ENCODE measurements at regions not wholly inside any gene's neighbourhood (a gene's known extent, or its start where the extent isn't known, plus 50 kb on each side); places are given as distances from the start of the nearest gene placed in this dataset.

DNA sequence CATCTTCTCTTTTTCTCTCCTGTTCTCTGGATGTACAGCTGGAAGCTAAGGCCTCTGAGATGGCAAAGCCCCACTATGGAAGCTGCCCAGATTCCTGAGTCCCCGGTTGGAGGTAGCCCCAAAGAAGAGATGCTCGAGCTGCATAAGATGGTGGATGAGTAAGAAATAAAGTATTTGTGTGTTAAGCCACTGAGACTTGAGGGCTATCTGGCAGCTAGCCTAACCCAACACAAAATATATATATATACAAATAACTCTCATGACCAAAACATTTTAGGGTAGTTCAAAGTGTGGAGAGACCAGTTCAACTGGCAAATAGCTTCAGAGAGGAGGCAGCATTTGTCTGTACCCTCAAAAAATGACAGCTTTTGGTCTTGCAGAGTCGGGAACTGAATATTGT lies 72.4 kb upstream of the PDE1C start:
- DNase-seq (ENCODE audit: low spot score), result no peak

DNA sequence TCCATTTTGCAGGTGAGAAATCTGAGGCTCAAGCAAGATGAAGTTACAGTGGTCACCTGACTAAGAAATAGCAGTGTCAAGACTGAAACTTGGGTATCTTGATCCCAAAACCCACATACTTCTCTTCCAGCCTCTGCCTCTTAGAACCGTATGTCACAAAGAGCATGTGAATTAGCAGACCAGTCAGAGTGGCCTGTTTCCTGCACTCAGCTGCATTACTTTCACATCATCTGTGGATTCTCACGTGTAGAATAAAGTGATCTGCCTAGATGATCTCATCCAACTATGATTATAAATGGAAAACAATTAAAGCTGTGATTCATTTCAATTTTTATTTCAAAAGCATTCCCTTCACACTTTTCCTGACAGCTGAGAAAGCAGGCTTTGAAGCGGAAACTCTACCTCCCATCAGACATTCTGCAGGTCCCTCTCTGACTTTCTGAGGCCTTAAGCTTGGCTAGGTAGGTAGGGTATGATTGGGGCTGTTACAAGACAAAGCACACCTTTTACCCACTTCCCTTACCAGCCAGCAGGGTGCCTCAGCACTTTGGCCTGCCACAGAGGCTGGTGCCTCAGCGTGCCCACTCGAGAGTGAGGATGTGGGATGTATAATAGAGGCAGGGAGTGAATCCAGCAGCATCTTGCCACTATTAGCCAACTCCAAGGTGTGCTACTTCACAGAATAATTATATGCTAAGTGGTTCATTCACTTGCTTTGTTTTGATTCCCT lies 70.2 kb upstream of the PDE1C start:
- no peak for DNase-seq (ENCODE audit: low spot score)

GRCh38 chr7:32137059-32137458 lies 66.9 kb upstream of the PDE1C start:
- DNase-seq (ENCODE audit: low spot score), result no peak

DNA sequence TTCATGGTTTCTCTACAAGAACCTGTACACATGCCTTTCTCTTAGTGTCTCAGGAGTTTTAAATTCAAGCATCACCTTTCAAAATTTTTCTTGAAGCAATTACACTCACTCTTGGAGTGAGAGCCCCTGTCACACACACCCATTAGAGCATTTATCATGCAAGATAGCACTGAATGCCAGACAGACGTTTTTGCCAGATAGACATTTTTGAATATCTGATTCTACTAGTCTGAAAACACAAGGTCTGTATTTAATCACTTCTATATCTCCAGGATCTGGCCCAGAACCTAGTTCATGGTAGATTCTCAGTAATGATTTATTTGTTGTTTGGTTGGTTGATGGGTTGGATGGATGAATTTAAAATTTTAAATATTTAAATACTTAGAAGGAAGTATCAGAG lies 60.9 kb upstream of the PDE1C start:
- DNase-seq (ENCODE audit: low spot score), result no peak

- DNase-seq (ENCODE audit: low spot score), result no peak
Measured at GRCh38 chr7:32126843-32127242, 56.6 kb upstream of the PDE1C start.

All from hepatic stellate cell (primary cell).